Breast epithelium (tissue), 3 donors: ENCODE measurements at regions not wholly inside any gene's neighbourhood (a gene's known extent, or its start where the extent isn't known, plus 50 kb on each side); places are given as distances from the start of the nearest gene placed in this dataset.

ENCODE experiments used
- CTCF ChIP-seq, 3 donors: fragments of 450-650 bp; IDR thresholded peaks; one replicate each; pipeline ENCODE4 v1.5.1; 2016 to 2017; ENCODE audit warnings: antibody characterized with exemption in 3 of 3, mild to moderate bottlenecking in 3 of 3, moderate library complexity in 3 of 3
- POLR2AphosphoS5 ChIP-seq, 3 donors: sonication (generic); formaldehyde crosslinking; IDR thresholded peaks; one replicate each; pipeline ENCODE4 v1.6.1; 2017; ENCODE audit warnings: antibody characterized with exemption in 3 of 3

- TF ChIP-seq CTCF (IDR thresholded peaks at IDR 0.05) (no peak), POLR2AphosphoS5 (IDR thresholded peaks at IDR 0.05) (no peak)
Observed at GRCh38 chr3:102099913-102100312, 250.6 kb downstream of the NFKBIZ start.
